ENCODE measurements at regions not wholly inside any gene's neighbourhood (a gene's known extent, or its start where the extent isn't known, plus 50 kb on each side); places are given as distances from the start of the nearest gene placed in this dataset.
A peak's percentile ranks its signal among the peaks of the same experiment; 100 is the strongest.

- no peak for ATAC-seq (ENCODE audit: low read depth)
- peaks cover 3% of the 10 kb centered on the region for H3K9me3 Mint-ChIP-seq
- peaks cover 11% of the 10 kb centered on the region for H3K4me1 Mint-ChIP-seq
- peaks cover 47% of the 10 kb centered on the region for H3K27me3 Mint-ChIP-seq
- no peaks in the 10 kb centered on the region for H3K36me3 Mint-ChIP-seq (ENCODE audit: low read depth)
- no peak for DNase-seq
- intact Hi-C loops (cut with micrococcal nuclease), result no loop called here
- TF ChIP-seq CTCF (IDR thresholded peaks at IDR 0.05), result no peak
- ChIA-PET CTCF (no interaction called here), POLR2A (no interaction called here)
- no peak overlapping the region for H3K4me3 Mint-ChIP-seq
- no peak overlapping the region for H3K27ac Mint-ChIP-seq
Observed at GRCh38 chr1:38292969-38293368, 246.4 kb upstream of the POU3F1 start.

GRCh38 chr1:38291906-38292521 is 245.4 kb upstream of the POU3F1 start:
- ChIA-PET POLR2A (no interaction called here), CTCF (no interaction called here)
- peak overlapping the region; percentile 33 for H3K4me3 Mint-ChIP-seq
- peaks cover 11% of the 10 kb centered on the region for H3K4me1 Mint-ChIP-seq
- H3K27me3 Mint-ChIP-seq, result peaks cover 49% of the 10 kb centered on the region
- DNase-seq (no peak), ATAC-seq (ENCODE audit: low read depth) (no peak)
- no peak overlapping the region for H3K27ac Mint-ChIP-seq
- intact Hi-C loops (cut with micrococcal nuclease), result no loop called here
- H3K36me3 Mint-ChIP-seq (ENCODE audit: low read depth), result no peaks in the 10 kb centered on the region
- no peak for TF ChIP-seq CTCF (IDR thresholded peaks at IDR 0.05)
- peaks cover 3% of the 10 kb centered on the region for H3K9me3 Mint-ChIP-seq

GRCh38 chr1:38291336-38291735 is 244.7 kb upstream of the POU3F1 start:
- Mint-ChIP-seq H3K36me3 (ENCODE audit: low read depth) (no peaks in the 10 kb centered on the region), H3K27ac (no peak overlapping the region), H3K4me1 (peaks cover 11% of the 10 kb centered on the region), H3K27me3 (peaks cover 44% of the 10 kb centered on the region), H3K4me3 (no peak overlapping the region), H3K9me3 (peaks cover 3% of the 10 kb centered on the region)
- DNase-seq (no peak), ATAC-seq (ENCODE audit: low read depth) (no peak)
- CTCF ChIA-PET, result no interaction called here
- POLR2A ChIA-PET, result no interaction called here
- intact Hi-C loops (cut with micrococcal nuclease), result no loop called here
- TF ChIP-seq CTCF (IDR thresholded peaks at IDR 0.05), result no peak

- CTCF ChIA-PET, result no interaction called here
- H3K4me1 Mint-ChIP-seq, result peaks cover 11% of the 10 kb centered on the region
- no peak overlapping the region for H3K27ac Mint-ChIP-seq
- TF ChIP-seq CTCF (IDR thresholded peaks at IDR 0.05), result no peak
- H3K9me3 Mint-ChIP-seq, result no peaks in the 10 kb centered on the region
- H3K4me3 Mint-ChIP-seq, result no peak overlapping the region
- intact Hi-C loops (cut with micrococcal nuclease), result no loop called here
- DNase-seq (no peak), ATAC-seq (ENCODE audit: low read depth) (no peak)
- no peaks in the 10 kb centered on the region for H3K36me3 Mint-ChIP-seq (ENCODE audit: low read depth)
- peaks cover 29% of the 10 kb centered on the region for H3K27me3 Mint-ChIP-seq
- POLR2A ChIA-PET, result interaction anchor here (0.8 kb wide), 1 partner anchor 186 kb away, joined by 4 read pairs; no protein-coding TSS in a partner anchor
Observed at GRCh38 chr1:38289034-38289433, 242.4 kb upstream of the POU3F1 start.

GRCh38 chr1:38287547-38287946 is 241.0 kb upstream of the POU3F1 start:
- CTCF ChIA-PET, result no interaction called here
- Mint-ChIP-seq H3K27me3 (peaks cover 19% of the 10 kb centered on the region), H3K36me3 (ENCODE audit: low read depth) (no peaks in the 10 kb centered on the region), H3K9me3 (no peaks in the 10 kb centered on the region), H3K27ac (no peak overlapping the region), H3K4me3 (no peak overlapping the region), H3K4me1 (peaks cover 8% of the 10 kb centered on the region)
- POLR2A ChIA-PET, result interaction anchor here (0.6 kb wide), 1 partner anchor 189 kb away, joined by 8 read pairs; no protein-coding TSS in a partner anchor
- DNase-seq (no peak), ATAC-seq (ENCODE audit: low read depth) (no peak)
- no peak for TF ChIP-seq CTCF (IDR thresholded peaks at IDR 0.05)
- intact Hi-C loops (cut with micrococcal nuclease), result no loop called here

Measured in activated B cell treated with CpG ODN at 0.5 μM for 24 hours (primary cell).